GM12878 (cell line): ENCODE measurements at regions not wholly inside any gene's neighbourhood (a gene's known extent, or its start where the extent isn't known, plus 50 kb on each side); places are given as distances from the start of the nearest gene placed in this dataset.

Experiments
- ATF7 ChIP-seq: fragments of 450-650 bp; IDR thresholded peaks from 2 replicates; pipeline ENCODE4 v1.6.1; 2016; ENCODE audit warnings: low read depth, mild to moderate bottlenecking
- CBX3 ChIP-seq: fragments of 200-600 bp; sonication (generic); IDR thresholded peaks from 2 replicates; pipeline ENCODE4 v1.6.1; 2016; ENCODE audit warnings: low read depth, borderline replicate concordance
- FOXK2 ChIP-seq: fragments of 450-650 bp; IDR thresholded peaks from 2 replicates; pipeline ENCODE4 v1.6.1; 2017; ENCODE audit warnings: mild to moderate bottlenecking, moderate library complexity
- IKZF2 ChIP-seq, 2 experiments: fragments of 450-650 bp; IDR thresholded peaks; 2 replicates each; pipeline ENCODE4 v1.6.1; 2017; ENCODE audit warnings: mild to moderate bottlenecking in 2 of 2, moderate library complexity in 2 of 2
- JUND ChIP-seq: IDR thresholded peaks from 2 replicates; pipeline ENCODE4 v1.6.1; 2012; ENCODE audit warnings: low read depth, mild to moderate bottlenecking, low read length, improper control_type of control experiment, moderate library complexity
- NR2C1 ChIP-seq: fragments of 450-650 bp; IDR thresholded peaks from 2 replicates; pipeline ENCODE4 v1.6.1; 2017; ENCODE audit warnings: antibody characterized with exemption, mild to moderate bottlenecking, moderate library complexity
- POLR2AphosphoS5 ChIP-seq: IDR thresholded peaks from 2 replicates; pipeline ENCODE4 v1.6.1; 2011; ENCODE audit warnings: mild to moderate bottlenecking, low read length, inconsistent platforms
- RBBP5 ChIP-seq: fragments of 200-600 bp; sonication (generic); conservative IDR thresholded peaks from 2 replicates; pipeline ENCODE4 v1.6.1; 2016
- SRF ChIP-seq, 2 experiments: IDR thresholded peaks; 2 replicates each; pipeline ENCODE4 v1.6.1; 2011; ENCODE audit warnings: low read depth in 2 of 2, low read length in 2 of 2, mild to moderate bottlenecking in 1 of 2, moderate library complexity in 1 of 2
- TBL1XR1 ChIP-seq: IDR thresholded peaks from 2 replicates; pipeline ENCODE4 v1.6.1; 2012; ENCODE audit warnings: low read depth, low read length, improper control_type of control experiment
- ZNF274 ChIP-seq: IDR thresholded peaks from one replicate; pipeline ENCODE4 v1.8.0; 2011; ENCODE audit not compliant: insufficient read length, insufficient read depth
- TF ChIP-seq, protein P1 (sequence below): fragments of 450-650 bp; IDR thresholded peaks from 2 replicates; pipeline ENCODE4 v1.6.1; 2017; ENCODE audit warnings: borderline replicate concordance
- TF ChIP-seq, protein P2 (sequence below): fragments of 450-650 bp; IDR thresholded peaks from 2 replicates; pipeline ENCODE4 v1.6.1; 2018; ENCODE audit warnings: mild to moderate bottlenecking, low read depth, moderate library complexity; ENCODE audit not compliant: partially characterized antibody

DNA sequence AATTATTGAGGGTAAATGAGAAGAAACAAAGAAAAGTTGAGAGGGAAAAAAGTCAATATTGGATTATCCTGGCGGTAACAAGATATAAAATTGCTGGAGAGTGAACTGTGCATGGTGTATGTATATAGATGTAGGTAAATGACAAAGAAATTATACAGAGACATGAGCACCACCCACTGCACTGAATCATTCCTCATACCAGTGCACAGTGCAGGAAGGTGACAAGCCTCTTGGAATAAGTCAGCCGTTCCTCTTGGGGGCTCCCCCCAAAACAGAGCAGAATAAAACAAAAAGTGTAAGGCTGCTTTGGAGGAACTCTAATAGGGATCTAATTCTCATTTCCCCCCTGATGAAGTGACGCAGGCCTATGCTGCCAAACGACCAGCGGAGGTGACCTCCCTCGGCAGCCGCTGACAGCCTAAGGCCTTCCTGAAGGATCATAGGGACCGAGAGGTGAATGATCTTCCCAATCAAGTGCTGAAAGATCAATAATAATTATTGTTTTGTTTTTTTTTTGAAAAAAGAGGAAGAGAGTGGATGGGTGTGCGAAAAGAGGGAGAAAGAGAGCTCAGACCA is 245.0 kb downstream of the PSAT1 start (continued):
- TF ChIP-seq ATF7 = no peak
- TF ChIP-seq ZNF274 = no peak
- TF ChIP-seq CBX3 = no peak
- no peak for TF ChIP-seq RBBP5
- no peak for TF ChIP-seq TBL1XR1
- no peak for TF ChIP-seq SRF (IDR thresholded peaks at IDR 0.05; ENCODE audit: low read depth in 2 of 2, low read length in 2 of 2)
- no peak for TF ChIP-seq IKZF2 (IDR thresholded peaks at IDR 0.05)
- TF ChIP-seq, protein P1, sequence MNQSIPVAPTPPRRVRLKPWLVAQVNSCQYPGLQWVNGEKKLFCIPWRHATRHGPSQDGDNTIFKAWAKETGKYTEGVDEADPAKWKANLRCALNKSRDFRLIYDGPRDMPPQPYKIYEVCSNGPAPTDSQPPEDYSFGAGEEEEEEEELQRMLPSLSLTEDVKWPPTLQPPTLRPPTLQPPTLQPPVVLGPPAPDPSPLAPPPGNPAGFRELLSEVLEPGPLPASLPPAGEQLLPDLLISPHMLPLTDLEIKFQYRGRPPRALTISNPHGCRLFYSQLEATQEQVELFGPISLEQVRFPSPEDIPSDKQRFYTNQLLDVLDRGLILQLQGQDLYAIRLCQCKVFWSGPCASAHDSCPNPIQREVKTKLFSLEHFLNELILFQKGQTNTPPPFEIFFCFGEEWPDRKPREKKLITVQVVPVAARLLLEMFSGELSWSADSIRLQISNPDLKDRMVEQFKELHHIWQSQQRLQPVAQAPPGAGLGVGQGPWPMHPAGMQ = no peak
- TF ChIP-seq, protein P2, sequence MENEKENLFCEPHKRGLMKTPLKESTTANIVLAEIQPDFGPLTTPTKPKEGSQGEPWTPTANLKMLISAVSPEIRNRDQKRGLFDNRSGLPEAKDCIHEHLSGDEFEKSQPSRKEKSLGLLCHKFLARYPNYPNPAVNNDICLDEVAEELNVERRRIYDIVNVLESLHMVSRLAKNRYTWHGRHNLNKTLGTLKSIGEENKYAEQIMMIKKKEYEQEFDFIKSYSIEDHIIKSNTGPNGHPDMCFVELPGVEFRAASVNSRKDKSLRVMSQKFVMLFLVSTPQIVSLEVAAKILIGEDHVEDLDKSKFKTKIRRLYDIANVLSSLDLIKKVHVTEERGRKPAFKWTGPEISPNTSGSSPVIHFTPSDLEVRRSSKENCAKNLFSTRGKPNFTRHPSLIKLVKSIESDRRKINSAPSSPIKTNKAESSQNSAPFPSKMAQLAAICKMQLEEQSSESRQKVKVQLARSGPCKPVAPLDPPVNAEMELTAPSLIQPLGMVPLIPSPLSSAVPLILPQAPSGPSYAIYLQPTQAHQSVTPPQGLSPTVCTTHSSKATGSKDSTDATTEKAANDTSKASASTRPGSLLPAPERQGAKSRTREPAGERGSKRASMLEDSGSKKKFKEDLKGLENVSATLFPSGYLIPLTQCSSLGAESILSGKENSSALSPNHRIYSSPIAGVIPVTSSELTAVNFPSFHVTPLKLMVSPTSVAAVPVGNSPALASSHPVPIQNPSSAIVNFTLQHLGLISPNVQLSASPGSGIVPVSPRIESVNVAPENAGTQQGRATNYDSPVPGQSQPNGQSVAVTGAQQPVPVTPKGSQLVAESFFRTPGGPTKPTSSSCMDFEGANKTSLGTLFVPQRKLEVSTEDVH = no peak
- no peak for TF ChIP-seq POLR2AphosphoS5
- TF ChIP-seq FOXK2 = no peak
- TF ChIP-seq NR2C1 = no peak
- TF ChIP-seq JUND = no peak
